RWPE1 (cell line): ENCODE measurements at regions not wholly inside any gene's neighbourhood (a gene's known extent, or its start where the extent isn't known, plus 50 kb on each side); places are given as distances from the start of the nearest gene placed in this dataset.

ENCODE experiments used
- CTCF ChIA-PET: fragments of 350-600 bp; sonication (Branson Sonifier 250); formaldehyde crosslinking; extraction: SDS; loops from one replicate; lab custom pipeline; 2021; lab: Yijun Ruan, JAX
- POLR2A ChIA-PET: fragments of 400-600 bp; formaldehyde crosslinking; extraction: SDS; loops from one replicate; lab custom pipeline; 2020; ENCODE audit warnings: antibody characterized with exemption; ENCODE audit not compliant: low non-redundant PET; lab: Yijun Ruan, JAX
- DNase-seq: peaks from one replicate; pipeline ENCODE4 v3.0.0; 2012; ENCODE audit warnings: low spot score
- H3K27ac ChIP-seq: fragments of 450-650 bp; 2 replicates; pipeline ENCODE4 v1.5.1; 2017
- CTCF ChIP-seq: fragments of 450-650 bp; conservative IDR thresholded peaks from 2 replicates; pipeline ENCODE4 v1.5.1; 2017; ENCODE audit warnings: low read depth, mild to moderate bottlenecking

DNA sequence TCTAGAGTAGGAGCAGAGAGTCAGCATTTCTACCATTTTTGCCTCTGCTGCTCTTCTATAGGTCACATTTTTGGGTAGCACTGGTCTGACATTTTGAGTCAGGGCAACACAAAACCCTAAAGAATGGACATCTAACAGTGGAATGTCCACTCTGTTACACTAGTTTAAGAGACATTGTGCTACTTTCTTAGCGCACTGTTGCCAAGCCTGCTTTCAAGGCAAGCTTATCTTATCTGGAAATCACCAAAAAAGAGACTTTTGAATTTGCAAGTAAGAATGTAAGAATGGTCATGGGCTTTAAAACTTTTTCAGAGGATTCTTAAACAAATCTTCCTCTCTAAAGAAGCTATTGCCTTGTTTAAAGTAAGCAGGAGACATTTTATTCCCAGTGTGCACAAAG lies 73.0 kb upstream of the STARD4 start:
- no peak for TF ChIP-seq CTCF
- DNase-seq = no peak
- CTCF ChIA-PET = interaction anchor here (0.6 kb wide), 1 partner anchor 75 kb away, joined by 3 read pairs; no protein-coding TSS in a partner anchor
- POLR2A ChIA-PET = no interaction called here
- H3K27ac ChIP-seq = no peak overlapping the region

GRCh38 chr5:111584651-111585050 lies 72.3 kb upstream of the STARD4 start:
- CTCF ChIA-PET = interaction anchor here (0.8 kb wide), 1 partner anchor 87 kb away, joined by 3 read pairs; no protein-coding TSS in a partner anchor
- TF ChIP-seq CTCF = no peak
- DNase-seq = peak; percentile 61
- no peak overlapping the region for H3K27ac ChIP-seq
- POLR2A ChIA-PET = no interaction called here

DNA sequence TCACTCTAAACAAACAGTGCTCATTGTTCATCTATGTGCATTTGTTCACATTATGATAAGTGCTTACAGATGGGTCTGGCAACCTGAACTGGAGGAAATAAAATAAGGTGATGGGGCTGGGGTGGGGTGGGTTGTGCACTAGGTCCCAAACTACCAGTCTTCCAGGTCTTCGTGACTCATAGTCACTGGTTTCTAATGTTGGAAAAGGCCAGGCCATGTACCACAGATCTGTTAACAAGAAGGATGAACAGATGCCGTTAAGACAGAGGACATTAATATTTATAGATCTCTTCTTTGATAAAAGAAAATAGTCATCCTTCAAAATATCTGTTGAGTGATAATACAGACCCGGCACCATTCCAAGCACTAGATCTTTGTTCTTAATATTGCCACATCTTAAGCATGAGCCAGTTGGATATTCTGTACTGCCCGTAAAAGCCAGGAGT lies 71.4 kb upstream of the STARD4 start:
- ChIA-PET POLR2A (no interaction called here), CTCF (no interaction called here)
- no peak overlapping the region for H3K27ac ChIP-seq
- TF ChIP-seq CTCF = no peak
- no peak for DNase-seq

- no peak overlapping the region for H3K27ac ChIP-seq
- no peak for DNase-seq
- ChIA-PET POLR2A (no interaction called here), CTCF (no interaction called here)
- no peak for TF ChIP-seq CTCF
Measured at GRCh38 chr5:111582993-111583601, 70.8 kb upstream of the STARD4 start.

DNA sequence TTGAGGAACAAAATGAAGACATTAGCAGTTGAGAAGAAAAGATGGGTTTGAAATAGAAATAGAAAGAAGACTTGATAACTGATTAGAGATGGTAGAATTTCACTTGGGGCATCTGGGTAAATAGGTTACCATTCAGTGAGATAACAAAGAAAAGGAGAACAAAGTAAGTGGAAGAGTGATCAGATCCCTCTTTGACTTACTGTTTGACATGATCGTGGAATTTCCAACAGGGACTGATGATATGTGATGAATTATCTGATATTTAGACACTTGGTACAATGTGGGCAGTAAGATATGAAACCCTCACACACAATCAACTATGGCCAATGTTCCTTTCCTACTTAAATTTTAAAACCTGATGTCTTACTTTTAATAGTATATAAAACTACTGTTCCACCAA lies 70.1 kb upstream of the STARD4 start:
- no peak for DNase-seq
- no peak for TF ChIP-seq CTCF
- ChIA-PET POLR2A (no interaction called here), CTCF (no interaction called here)
- H3K27ac ChIP-seq = no peak overlapping the region

GRCh38 chr5:111580956-111581355 lies 68.6 kb upstream of the STARD4 start:
- ChIA-PET POLR2A (no interaction called here), CTCF (no interaction called here)
- no peak overlapping the region for H3K27ac ChIP-seq
- DNase-seq = no peak
- no peak for TF ChIP-seq CTCF
